ENCODE measurements at regions not wholly inside any gene's neighbourhood (a gene's known extent, or its start where the extent isn't known, plus 50 kb on each side); places are given as distances from the start of the nearest gene placed in this dataset.
A peak's percentile ranks its signal among the peaks of the same experiment; 100 is the strongest.
"Not testable (repeated sequence)": the region's sequence is repeated elsewhere in the genome, so short reads cannot be mapped to it uniquely, and the experiment has no call there.

GRCh38 chr2:147451902-147452515 is 392.8 kb upstream of the ACVR2A start:
- no peak for DNase-seq

GRCh38 chr2:147450661-147451510 is 393.9 kb upstream of the ACVR2A start:
- DNase-seq: no peak

- peak; percentile 86 for DNase-seq
Observed at GRCh38 chr2:147449323-147449991, 395.4 kb upstream of the ACVR2A start.

- no peak for DNase-seq
Observed at GRCh38 chr2:147442816-147443215, 402.0 kb upstream of the ACVR2A start.

GRCh38 chr2:147441182-147441581 is 403.6 kb upstream of the ACVR2A start:
- DNase-seq: no peak

GRCh38 chr2:147440734-147441133 is 404.1 kb upstream of the ACVR2A start:
- DNase-seq: peak; percentile 15

GRCh38 chr2:147439986-147440385 is 404.8 kb upstream of the ACVR2A start:
- DNase-seq: no peak

GRCh38 chr2:147438882-147439281 is 405.9 kb upstream of the ACVR2A start:
- DNase-seq: no peak

- DNase-seq: no peak
Observed at GRCh38 chr2:147433822-147434221, 411.0 kb upstream of the ACVR2A start.

GRCh38 chr2:147430408-147430807 is 414.4 kb upstream of the ACVR2A start:
- no peak for DNase-seq

- DNase-seq: no peak
Observed at GRCh38 chr2:147428120-147428747, 416.6 kb upstream of the ACVR2A start.

GRCh38 chr2:147425437-147426029 is 419.3 kb upstream of the ACVR2A start:
- DNase-seq: no peak

GRCh38 chr2:147424766-147425165 is 420.1 kb upstream of the ACVR2A start:
- DNase-seq: no peak

GRCh38 chr2:147420947-147421675 is 423.7 kb upstream of the ACVR2A start:
- no peak for DNase-seq

GRCh38 chr2:147420517-147420916 is 424.3 kb upstream of the ACVR2A start:
- DNase-seq: no peak

- DNase-seq: no peak
Observed at GRCh38 chr2:147416099-147416498, 428.7 kb upstream of the ACVR2A start.

GRCh38 chr2:147414656-147415055 is 430.2 kb upstream of the ACVR2A start:
- not testable (repeated sequence) for DNase-seq

- no peak for DNase-seq
Observed at GRCh38 chr2:147408357-147408756, 436.5 kb upstream of the ACVR2A start.

- DNase-seq: no peak
Observed at GRCh38 chr2:147405651-147406050, 439.2 kb upstream of the ACVR2A start.

- no peak for DNase-seq
Observed at GRCh38 chr2:147398996-147399395, 445.8 kb upstream of the ACVR2A start.

GRCh38 chr2:147398301-147398700 is 446.5 kb upstream of the ACVR2A start:
- no peak for DNase-seq

GRCh38 chr2:147396890-147397289 is 447.9 kb upstream of the ACVR2A start:
- no peak for DNase-seq
